ENCODE measurements at regions not wholly inside any gene's neighbourhood (a gene's known extent, or its start where the extent isn't known, plus 50 kb on each side); places are given as distances from the start of the nearest gene placed in this dataset.
A peak's percentile ranks its signal among the peaks of the same experiment; 100 is the strongest.

DNA sequence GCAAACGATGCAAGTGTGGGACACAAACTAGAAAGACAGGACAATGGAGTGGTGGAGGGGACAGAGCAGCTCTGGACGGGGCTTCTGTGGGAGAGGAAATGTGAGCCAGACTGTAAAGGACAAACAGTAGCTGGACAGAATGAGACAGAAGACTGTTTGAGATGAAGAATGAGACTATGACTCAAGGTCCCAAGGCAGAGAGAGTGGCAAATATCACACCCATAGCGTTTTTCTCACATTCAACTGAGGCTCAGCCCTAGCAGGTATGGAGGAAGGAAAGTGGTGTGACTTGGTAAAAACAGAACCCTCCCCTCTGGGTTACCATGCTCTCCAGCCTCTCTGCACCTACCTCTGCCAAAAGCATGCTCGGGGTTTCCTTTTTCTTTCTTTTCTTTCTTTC, 96.5 kb downstream of the RPL27A start:
- Mint-ChIP-seq H3K36me3 (peaks cover 10% of the 10 kb centered on the region), H3K9me3 (no peaks in the 10 kb centered on the region), H3K4me1 (peaks cover 1% of the 10 kb centered on the region), H3K27me3 (ENCODE audit: low read depth) (no peaks in the 10 kb centered on the region), H3K27ac (no peak overlapping the region), H3K4me3 (no peak overlapping the region)
- TF ChIP-seq CTCF (IDR thresholded peaks at IDR 0.05; ENCODE audit: unreplicated experiment), result no peak
- DNase-seq (ENCODE audit: low spot score in 2 of 2, unreplicated experiment in 2 of 2), result no peak

DNA sequence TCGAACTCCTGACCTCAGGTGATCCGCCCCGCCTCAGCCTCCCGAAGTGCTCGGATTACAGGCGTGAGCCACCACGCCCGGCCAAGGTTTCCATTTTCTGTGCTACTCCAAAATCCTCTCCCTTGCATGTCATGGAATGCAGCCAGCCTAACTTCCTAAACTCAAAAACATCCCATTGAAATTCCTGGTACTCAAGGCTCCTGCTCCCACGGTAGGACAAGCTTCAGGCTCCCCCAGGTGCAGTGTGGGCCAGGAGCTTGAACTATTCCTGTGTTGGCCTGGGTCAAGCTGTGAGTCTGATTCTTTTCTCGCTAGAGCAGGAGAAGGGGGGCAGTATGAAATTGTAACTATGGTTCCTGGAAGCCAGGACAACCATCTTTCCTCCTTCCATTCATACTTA, 97.1 kb downstream of the RPL27A start:
- DNase-seq (ENCODE audit: low spot score in 2 of 2, unreplicated experiment in 2 of 2), result no peak
- no peaks in the 10 kb centered on the region for H3K9me3 Mint-ChIP-seq
- H3K4me3 Mint-ChIP-seq, result no peak overlapping the region
- H3K36me3 Mint-ChIP-seq, result peaks cover 10% of the 10 kb centered on the region
- peaks cover under 1% of the 10 kb centered on the region for H3K4me1 Mint-ChIP-seq
- H3K27ac Mint-ChIP-seq, result no peak overlapping the region
- no peaks in the 10 kb centered on the region for H3K27me3 Mint-ChIP-seq (ENCODE audit: low read depth)
- TF ChIP-seq CTCF (IDR thresholded peaks at IDR 0.05; ENCODE audit: unreplicated experiment), result no peak

- Mint-ChIP-seq H3K27me3 (ENCODE audit: low read depth) (no peaks in the 10 kb centered on the region), H3K9me3 (no peaks in the 10 kb centered on the region), H3K4me3 (no peak overlapping the region), H3K27ac (peak overlapping the region; percentile 27), H3K36me3 (peaks cover 5% of the 10 kb centered on the region), H3K4me1 (peaks cover 22% of the 10 kb centered on the region)
- no peak for TF ChIP-seq CTCF (IDR thresholded peaks at IDR 0.05; ENCODE audit: unreplicated experiment)
- DNase-seq (ENCODE audit: low spot score in 2 of 2, unreplicated experiment in 2 of 2), result no peak
Observed at GRCh38 chr11:8784954-8785353, 102.4 kb downstream of the RPL27A start.

DNA sequence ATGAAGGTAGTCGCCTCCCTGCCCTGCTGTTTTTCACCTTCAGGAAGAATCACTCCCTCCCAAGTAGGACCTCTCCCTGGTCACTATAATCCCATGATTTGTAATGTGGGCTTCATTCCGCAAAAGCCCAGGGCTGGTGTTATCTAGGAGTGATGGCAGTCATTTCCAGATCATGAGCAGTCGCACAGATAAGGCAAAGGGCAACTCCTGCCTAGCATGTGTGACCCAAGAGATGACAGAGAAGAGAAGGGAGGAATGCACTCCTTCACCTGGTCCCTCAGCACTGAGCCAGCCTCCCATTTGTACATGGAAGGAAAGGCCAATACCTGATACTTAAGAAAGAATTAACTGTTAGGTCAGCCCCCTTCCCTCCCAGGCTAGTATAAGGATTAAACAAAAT, 102.9 kb downstream of the RPL27A start:
- DNase-seq (ENCODE audit: low spot score in 2 of 2, unreplicated experiment in 2 of 2), result no peak
- Mint-ChIP-seq H3K4me3 (no peak overlapping the region), H3K36me3 (peaks cover 4% of the 10 kb centered on the region), H3K9me3 (no peaks in the 10 kb centered on the region), H3K27ac (no peak overlapping the region), H3K27me3 (ENCODE audit: low read depth) (no peaks in the 10 kb centered on the region), H3K4me1 (peaks cover 22% of the 10 kb centered on the region)
- no peak for TF ChIP-seq CTCF (IDR thresholded peaks at IDR 0.05; ENCODE audit: unreplicated experiment)

DNA sequence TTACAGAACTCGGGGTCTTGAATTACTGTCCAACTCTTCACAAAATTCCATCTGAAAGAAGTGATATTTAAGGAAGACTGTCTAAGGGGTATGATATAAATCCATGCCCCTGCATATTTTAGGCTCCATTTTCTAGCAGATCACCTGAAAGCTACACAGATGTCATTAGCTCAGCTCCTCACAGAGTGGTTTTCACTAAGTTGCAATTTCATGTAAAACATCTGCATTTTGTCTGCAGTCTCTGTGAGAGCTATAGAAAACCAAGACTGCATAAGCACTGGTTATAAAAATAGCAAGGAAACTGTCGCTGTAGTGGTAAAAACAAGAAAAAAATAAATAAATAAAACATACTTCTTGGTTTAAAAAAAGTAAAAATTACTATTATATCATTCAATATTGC, 103.4 kb downstream of the RPL27A start:
- Mint-ChIP-seq H3K4me1 (peaks cover 22% of the 10 kb centered on the region), H3K27me3 (ENCODE audit: low read depth) (no peaks in the 10 kb centered on the region), H3K9me3 (no peaks in the 10 kb centered on the region), H3K27ac (no peak overlapping the region), H3K36me3 (peaks cover 2% of the 10 kb centered on the region), H3K4me3 (no peak overlapping the region)
- no peak for TF ChIP-seq CTCF (IDR thresholded peaks at IDR 0.05; ENCODE audit: unreplicated experiment)
- DNase-seq (ENCODE audit: low spot score in 2 of 2, unreplicated experiment in 2 of 2), result no peak

DNA sequence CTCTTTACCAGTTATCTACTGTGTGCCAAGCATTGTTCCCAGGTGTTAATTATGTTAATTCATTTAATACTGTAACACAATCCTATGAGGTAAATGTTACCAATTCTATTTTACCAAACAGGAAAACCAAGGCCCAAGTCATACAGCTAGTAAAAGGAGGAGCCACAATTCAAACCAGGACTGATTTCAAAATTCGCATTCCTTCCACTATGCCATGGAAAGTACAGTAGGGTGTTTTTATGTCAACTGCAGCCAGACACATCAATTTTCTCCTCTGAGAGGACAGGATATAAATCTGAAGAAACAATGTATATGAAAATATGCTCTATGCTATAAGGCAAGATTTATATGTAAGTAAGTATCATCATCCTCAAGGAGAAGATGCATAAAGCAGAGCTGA, 104.3 kb downstream of the RPL27A start:
- Mint-ChIP-seq H3K36me3 (peaks cover 2% of the 10 kb centered on the region), H3K4me3 (no peak overlapping the region), H3K9me3 (no peaks in the 10 kb centered on the region), H3K4me1 (peaks cover 22% of the 10 kb centered on the region), H3K27me3 (ENCODE audit: low read depth) (no peaks in the 10 kb centered on the region), H3K27ac (no peak overlapping the region)
- TF ChIP-seq CTCF (IDR thresholded peaks at IDR 0.05; ENCODE audit: unreplicated experiment), result no peak
- DNase-seq (ENCODE audit: low spot score in 2 of 2, unreplicated experiment in 2 of 2), result no peak

Measured in mesothelial cell of epicardium (in vitro differentiated cells).